ENCODE measurements at regions not wholly inside any gene's neighbourhood (a gene's known extent, or its start where the extent isn't known, plus 50 kb on each side); places are given as distances from the start of the nearest gene placed in this dataset.

DNA sequence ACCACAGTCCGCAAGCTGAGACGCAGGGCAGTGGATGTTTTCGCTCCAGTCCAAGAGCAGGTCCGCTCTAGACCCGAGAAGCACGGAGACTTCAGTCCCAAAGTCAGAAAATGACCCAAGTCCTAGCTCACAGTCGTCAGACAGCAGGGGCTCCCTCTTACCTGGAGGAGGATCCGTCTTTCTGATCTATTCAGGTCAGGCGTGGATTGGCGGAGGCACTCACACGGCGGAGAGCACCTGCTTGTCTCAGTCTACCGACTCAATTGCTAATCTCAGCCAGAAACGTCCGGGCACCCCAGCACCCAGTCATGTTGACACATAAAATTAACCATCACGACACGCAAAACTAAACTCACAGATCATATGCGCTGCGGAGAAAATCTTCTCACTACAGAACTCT is 285.3 kb upstream of the CDH4 start:
- DNase-seq (ENCODE audit: low read depth in 2 of 2, low spot score in 1 of 2), result no peak

DNA sequence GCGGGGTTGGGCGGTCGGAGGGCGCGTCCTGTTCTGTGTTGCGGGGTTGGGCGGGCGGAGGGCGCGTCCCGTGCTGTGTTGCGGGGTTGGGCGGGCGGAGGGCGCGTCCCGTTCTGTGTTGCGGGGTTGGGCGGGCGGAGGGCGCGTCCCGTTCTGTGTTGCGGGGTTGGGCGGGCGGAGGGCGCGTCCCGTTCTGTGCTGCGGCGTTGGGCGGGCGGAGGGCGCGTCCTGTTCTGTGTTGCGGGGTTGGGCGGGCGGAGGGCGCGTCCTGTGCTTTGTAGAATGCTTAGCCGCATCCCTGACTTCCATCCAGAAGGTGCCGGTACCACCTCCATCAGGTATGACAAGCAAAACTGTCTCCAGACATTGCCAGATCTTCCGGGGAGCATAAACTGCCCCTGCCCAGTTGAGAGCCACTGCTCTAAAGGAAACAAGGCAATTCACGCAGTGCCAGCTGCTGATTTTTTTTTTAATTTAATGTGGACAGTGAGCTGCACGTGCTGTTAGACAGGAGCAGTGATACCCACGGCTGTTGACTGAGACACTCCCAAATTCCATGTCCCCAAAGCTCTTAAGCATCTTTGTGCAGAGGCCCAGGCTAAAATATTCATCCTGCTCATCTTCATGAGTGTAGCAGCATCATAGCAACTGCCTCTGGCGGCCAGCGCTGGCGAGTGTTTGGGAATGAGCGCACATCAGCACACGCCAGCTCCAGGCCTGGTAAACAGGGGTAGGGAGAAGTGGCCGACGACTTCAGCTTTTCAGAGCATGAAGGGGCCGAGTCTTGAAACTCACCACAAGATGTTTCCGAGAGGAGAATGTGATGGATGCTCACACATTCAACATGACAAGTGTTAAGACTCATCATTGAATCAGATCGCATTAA is 284.4 kb upstream of the CDH4 start:
- DNase-seq (ENCODE audit: low read depth in 2 of 2, low spot score in 1 of 2), result no peak

DNA sequence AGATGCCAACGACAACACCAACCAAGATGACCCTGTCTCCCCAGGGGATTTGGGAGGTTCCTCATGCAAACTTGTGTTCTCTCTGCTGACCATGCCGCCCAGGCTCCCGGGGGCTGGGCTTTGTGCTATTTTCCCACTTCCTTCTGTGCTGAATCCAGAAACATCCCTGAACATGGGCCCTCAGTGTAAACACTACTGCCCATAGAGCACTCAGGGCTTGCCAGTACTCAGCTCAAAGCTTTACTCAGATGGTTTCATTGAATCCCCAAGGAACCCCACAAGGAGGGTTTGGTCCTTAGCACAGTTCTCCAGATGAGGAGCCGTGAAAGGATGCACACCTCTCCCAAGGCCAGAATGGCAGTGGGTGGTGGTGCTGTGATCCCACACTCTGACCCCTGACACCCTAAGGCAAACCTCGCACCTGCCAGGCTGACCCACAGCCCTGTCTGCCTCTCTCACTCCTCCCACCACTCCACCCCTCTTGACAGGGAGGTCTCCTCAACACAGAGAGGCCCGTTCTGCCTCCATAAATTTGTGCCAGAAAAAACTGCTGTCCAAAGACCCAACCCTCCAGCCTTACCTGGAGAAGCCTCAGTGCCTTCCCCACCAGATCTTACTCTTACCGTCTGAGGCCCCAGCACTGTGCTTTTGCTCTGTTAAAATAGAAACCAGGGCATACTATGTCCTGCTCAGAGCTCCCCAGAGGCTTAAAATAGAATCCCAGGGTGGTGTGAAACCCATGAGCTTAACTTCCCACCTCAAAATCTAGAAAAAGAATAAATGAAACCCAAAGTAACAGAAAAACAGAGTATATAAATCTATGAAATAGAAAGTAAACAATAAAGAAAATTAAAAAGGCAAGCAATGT is 283.0 kb upstream of the CDH4 start:
- no peak for DNase-seq (ENCODE audit: low read depth in 2 of 2, low spot score in 1 of 2)

DNA sequence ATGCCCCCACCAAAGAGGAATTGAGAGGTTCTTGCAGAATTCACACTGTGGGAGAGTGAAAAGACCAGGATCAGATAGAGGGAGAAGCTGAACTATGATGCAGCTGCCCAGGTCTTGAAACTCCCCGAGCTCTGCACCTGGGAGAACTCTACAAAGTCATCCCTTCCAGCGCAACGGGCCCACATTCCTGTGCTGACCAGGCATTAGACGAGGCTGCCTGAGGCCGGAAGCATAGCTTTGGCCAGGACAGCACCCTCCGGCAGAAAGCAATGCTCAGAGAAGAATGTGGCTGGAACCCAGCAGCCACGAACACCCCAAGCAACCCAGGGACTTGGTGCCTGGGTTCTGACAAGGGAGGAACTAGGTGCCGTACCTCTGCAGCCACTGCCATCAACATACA is 281.5 kb upstream of the CDH4 start:
- DNase-seq (ENCODE audit: low read depth in 2 of 2, low spot score in 1 of 2), result no peak

DNA sequence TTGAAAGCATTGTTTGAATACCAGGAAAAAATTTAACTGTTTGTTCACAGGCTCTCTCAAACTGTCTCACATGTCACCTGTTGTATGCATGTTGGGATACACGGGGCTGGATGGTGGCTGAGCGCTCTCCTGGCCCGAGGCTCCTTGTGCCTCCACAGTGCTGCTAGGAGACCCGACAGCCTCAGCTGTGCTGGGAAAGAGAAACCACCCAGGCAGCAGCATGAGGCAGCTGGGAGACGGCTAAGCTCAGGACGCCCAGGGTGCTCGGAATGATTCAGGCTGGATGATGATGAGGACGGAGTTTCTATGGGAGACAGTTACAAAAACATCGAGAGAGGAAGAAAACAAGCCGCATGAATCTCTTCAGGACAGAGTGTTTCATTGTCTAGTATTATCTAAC is 278.0 kb upstream of the CDH4 start:
- DNase-seq (ENCODE audit: low read depth in 2 of 2, low spot score in 1 of 2), result no peak

DNA sequence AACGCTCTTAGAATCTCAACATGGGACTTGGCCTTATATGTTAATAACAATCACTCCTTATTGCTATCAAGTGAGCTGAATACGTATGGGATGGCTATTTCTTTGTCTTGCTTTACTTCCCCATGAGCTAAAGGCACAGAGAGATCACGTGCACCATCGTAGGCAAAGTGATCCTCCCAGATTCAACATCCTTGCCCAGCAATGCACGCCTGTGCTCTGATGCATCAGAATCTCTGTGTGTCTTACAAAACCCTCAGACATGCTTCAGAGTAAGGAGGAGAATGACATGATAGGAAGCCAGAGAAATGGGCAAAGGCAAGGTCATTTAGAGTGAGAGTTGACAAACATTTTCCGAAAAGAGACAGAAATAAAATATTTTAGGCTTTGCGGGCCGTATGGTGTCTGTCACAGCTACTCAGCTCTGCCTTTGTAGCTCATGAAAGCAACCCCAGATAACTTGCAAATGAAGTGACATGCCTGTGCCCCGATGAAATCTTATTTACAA is 277.6 kb upstream of the CDH4 start:
- no peak for DNase-seq (ENCODE audit: low read depth in 2 of 2, low spot score in 1 of 2)

DNA sequence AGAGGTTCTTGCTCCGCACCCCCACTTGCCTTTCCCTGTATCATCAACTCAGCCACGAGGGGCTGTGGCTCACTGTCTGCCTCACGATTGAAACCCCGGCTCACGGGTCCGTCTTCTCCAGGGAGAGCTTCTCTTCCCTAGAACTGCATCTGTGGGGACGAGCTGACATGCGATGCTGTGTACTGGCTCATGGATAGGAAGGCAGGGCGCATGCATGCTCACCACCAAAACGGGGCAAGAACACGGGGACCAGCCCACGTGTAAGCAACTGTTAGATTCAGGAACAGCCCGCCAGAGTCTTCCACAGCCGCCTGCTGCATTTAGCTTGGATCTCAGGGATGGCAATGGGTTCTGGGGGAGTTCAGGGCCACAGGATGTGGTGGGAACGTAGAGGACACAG is 275.9 kb upstream of the CDH4 start:
- no peak for DNase-seq (ENCODE audit: low read depth in 2 of 2, low spot score in 1 of 2)

DNA sequence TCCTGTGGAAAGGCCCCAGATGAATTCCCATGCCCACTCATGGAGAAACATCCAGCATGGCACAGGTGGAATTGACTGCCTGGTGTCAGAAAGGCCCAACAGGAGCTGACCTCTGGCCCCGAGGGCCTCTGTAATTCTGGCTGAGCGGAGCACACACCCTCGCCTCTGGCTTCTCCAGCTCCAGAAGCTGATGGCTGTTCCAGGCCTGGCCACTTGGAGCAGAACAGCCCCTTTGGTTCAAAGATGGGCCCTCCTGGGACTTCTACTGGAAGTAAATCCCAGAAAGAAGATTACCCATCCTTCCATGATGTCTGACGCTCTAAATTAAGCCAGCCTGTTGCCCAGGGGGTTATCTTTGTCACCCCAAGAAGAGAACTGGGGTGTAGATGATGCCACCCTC is 275.1 kb upstream of the CDH4 start:
- no peak for DNase-seq (ENCODE audit: low read depth in 2 of 2, low spot score in 1 of 2)

DNA sequence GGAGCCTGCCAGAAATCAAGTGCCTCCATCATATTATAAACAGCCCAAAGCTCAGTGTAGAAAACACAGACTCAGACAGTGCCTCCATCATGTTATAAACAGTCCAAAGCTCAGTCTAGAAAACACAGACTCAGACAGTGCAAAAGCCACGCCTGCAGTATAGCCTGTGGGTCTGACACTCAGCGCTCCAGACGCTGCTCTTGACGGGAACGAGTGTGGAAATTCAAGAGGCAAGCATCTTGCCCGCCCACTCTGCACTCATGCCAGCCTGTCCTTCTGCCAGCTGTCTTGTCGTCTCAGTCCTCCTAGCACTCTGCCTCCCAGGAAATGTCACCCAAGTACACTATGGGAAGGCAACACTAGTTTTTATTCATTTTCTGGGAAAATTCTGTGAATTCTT is 274.2 kb upstream of the CDH4 start:
- DNase-seq (ENCODE audit: low read depth in 2 of 2, low spot score in 1 of 2), result no peak

DNA sequence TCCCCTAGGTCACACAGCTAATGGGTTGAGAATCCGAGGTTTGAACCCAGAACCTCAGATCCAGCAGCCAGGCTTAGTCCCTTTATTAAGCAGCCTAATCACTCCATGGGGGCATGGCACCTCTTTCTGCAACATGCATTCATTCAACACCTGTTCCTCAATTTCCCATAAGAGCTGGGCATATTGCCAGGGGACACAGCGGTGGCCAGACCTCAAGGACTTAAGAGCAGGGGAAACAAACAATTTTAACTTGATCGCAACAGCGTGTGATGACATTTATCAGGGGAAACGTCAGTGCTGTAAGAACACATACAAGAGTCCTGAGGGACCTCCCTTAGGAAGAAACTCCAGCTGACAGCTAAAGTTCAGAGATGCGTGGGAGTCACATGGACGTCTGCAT is 267.4 kb upstream of the CDH4 start:
- no peak for DNase-seq (ENCODE audit: low read depth in 2 of 2, low spot score in 1 of 2)

DNA sequence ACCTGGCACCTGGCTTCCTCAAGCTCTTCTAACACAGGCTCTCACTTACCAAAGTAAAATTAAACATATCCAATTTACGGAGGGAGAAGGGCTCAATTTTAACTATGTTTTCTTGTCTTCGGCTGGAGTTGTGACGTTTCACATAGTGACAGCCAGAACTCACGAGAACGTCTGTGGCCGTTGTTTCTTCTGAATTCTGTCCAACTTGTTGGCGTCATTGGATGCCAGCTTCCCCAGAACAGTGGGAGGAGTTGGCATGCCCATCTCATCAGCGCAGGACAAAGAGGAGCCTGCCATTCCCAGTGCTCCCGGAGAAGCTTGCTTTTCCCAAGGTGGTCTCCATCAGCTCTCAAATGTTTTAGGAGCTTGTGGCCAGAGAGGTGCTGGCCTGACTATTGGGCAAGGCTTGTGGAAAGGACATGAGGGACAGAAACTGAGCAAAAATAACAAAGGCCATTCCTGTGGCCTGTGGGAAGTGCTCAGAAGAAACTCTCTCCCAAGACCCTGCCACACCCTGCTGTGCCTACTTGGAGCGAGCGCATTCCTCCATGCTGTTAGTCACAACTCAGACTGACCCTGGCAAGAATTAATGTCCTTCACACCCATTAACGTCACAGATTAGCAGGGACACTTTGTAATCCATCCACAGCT is 265.4 kb upstream of the CDH4 start:
- no peak for DNase-seq (ENCODE audit: low read depth in 2 of 2, low spot score in 1 of 2)

DNA sequence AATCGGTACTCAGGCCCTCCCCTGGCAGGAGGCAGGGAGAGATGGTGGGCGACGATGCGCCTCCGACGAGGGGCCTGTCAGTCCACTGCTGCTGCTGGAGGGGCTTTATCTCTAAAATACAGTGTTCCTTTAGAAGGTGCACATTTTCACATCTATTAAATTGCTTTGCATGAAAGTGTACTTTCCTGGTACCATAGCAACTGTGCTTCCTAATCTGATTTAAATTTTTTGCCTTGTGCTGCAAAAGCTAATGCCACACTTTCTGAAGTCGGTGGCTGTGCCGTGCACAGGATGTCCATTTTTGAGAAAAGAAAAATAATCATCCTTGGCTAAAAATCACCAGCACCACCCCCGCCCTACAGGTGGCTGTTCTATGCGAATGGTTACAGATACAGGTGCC is 262.0 kb upstream of the CDH4 start:
- no peak for DNase-seq (ENCODE audit: low read depth in 2 of 2, low spot score in 1 of 2)

DNA sequence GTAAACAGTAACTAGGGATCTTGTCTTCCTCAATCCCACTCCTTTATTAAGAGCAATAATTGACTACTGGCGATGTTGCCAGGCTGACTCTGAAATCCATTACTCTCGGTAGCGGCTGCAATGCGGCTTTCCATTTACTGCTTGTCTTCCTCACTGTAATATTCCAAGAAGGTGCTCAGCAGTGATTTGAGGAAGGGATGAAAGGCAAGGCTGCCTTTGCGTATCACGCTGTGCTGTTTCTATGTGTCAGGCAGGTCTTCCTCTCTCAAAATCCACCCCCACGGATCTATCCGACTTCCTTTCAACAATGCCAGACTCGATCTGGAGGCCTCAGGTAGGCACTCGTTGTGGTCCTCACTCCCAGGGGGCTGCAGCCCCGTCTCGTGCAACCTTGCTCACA is 261.4 kb upstream of the CDH4 start:
- DNase-seq (ENCODE audit: low read depth in 2 of 2, low spot score in 1 of 2), result no peak

DNA sequence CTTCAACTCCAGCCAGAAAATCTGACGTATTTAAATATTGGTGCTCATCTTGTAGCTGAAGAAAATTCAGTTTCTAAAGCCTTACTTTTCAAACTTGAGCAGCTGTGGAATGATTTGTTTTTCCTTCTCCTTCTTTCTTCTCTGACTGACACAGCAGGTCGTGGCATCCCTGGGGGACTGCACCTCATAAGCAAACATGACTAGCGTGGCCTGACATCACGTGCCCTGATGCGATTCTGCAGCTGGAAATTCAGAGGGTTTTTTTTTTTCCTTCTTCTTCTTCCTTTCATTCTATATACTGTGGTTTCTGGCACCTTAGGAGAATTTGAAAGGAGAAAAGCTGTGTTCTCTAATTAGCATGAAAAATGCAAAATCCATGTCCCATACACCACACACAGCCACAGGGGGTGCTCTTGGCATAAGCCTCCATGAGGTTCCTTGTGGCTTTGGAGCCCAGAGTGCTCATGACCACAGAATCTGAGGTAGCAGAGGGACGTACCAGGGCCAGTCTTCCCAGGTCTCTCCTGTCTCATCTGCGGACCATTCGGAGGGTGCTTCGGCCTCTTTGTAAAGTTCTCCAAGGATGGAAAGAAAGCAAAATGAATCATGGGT is 258.5 kb upstream of the CDH4 start:
- DNase-seq (ENCODE audit: low read depth in 2 of 2, low spot score in 1 of 2), result no peak

DNA sequence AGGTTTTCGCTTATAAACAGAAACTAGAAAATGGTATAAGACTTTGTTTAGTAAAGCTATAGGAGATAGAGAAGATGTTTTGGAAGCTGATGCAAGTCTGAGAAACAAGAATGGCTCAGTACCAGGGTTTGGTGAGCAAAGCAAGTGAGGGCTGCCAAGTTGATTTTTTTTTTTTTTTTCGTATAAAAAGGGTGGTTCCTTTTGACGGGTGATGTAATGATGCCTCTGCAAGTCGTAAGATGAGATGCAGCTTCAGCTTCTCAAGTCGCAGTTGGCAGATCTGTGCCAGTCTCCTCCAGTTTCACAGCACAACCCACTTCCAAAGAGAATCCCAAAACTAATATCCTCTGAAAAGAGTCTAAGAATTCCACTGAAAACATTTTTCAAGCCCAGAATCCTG is 252.8 kb upstream of the CDH4 start:
- DNase-seq (ENCODE audit: low read depth in 2 of 2, low spot score in 1 of 2), result no peak

DNA sequence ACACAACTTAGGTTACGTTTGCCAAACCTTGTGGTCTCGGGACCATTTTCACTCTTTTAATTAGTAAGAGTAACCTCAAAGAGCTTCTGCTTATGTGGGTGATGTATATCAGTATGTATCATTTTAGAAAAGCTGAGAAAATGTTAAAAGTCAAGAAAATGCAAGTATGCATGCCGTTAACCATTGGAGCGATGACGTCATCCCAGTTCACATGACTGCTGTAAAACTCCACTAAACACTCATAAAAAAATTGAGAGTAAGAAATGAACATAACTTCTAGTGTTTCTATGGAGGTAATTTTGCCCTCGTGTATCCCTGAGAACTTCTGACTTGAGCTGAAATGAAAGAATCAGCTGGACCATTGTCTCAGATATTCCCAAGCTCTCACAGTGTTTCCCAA is 250.0 kb upstream of the CDH4 start:
- DNase-seq (ENCODE audit: low read depth in 2 of 2, low spot score in 1 of 2), result no peak

DNA sequence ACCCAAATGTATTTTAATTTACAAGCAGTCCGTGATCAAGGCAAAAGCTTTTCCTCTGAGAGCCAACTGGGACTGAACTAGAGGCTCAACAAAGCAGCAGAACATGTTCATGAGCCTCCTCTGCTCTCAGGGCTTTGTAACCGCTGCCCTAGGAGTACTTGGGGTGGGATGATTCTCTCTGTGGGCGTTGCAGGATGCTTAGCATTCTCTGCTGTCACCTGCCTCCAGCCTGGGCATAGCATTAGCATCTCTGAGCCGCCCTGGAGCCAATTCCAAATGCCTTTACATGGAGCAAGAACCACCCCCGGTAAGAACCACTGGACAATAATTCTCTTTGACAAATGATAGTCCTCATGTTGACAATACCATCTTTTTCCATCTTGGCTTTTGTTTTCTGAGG is 237.6 kb upstream of the CDH4 start:
- no peak for DNase-seq (ENCODE audit: low read depth in 2 of 2, low spot score in 1 of 2)

DNA sequence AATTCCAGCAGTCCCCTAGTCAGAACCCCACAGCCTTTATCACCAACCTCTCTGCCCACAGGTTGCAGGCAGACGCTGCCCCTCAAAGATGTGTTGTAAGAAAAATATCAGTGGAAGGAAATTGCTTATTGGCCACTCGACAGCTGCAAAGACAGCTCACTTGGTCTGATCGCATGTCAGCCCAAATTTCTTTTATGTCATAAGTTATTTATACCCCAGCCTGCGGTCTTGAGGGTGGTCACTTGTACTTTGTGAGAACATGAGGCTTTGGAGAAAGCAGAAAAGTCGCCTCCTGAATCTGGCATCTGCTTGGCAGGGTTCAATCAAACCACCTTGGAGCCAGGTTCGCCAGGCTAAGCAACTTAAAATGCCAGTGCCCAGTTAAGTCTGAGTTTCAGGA is 236.5 kb upstream of the CDH4 start:
- DNase-seq (ENCODE audit: low read depth in 2 of 2, low spot score in 1 of 2), result no peak

DNA sequence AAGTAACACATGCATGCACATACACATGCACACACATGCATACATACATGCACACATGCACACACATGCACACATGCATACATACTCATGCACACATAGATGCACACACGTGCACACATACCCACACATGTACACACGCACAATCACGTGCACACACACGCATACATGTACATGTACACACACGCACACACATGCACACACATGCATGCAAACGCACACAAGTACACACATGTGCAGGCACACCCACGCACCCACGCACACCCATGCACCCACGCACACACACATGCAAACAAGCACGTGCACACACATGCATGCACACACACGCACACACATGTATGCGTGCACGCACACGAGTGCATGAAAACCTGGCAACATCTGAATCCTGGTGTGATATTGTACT is 232.7 kb upstream of the CDH4 start:
- no peak for DNase-seq (ENCODE audit: low read depth in 2 of 2, low spot score in 1 of 2)

DNA sequence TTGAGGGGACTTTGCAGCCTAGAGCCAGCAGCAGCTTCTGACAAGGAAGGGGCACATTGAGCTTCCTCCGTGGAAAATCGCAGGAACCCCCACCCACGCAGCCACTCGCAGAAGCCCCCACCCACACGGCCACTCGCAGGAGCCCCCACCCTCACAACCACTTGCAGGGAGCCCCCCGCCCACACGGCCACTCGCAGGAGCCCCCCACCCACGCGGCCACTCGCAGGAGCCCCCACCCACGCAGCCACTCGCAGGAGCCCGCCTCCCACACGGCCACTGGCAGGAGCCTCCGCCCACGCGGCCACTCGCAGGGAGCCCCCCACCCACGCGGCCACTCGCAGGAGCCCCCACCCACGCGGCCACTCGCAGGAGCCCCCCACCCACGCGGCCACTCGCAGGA is 228.4 kb upstream of the CDH4 start:
- no peak for DNase-seq (ENCODE audit: low read depth in 2 of 2, low spot score in 1 of 2)

DNA sequence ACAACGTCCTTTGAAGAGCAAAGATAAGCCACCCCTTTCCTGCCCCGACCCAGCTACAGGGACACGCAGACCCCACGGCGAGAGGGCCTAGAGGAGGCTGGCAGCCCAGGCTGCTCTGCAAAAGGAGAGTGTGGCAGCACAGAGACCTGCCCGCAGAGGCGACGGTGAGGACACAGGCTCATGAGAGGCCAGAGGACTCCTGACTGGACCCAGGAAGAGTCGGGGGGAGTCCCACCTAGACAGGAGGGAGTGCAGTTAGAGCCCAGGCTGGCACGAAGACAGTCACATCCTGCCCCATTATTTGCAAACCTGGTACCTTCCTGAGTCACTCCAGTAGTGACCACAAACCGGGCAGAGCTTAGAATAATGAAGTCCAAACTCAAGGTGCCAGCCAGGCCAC is 227.7 kb upstream of the CDH4 start:
- DNase-seq (ENCODE audit: low read depth in 2 of 2, low spot score in 1 of 2), result no peak
